ENCODE measurements at regions not wholly inside any gene's neighbourhood (a gene's known extent, or its start where the extent isn't known, plus 50 kb on each side); places are given as distances from the start of the nearest gene placed in this dataset.

DNA sequence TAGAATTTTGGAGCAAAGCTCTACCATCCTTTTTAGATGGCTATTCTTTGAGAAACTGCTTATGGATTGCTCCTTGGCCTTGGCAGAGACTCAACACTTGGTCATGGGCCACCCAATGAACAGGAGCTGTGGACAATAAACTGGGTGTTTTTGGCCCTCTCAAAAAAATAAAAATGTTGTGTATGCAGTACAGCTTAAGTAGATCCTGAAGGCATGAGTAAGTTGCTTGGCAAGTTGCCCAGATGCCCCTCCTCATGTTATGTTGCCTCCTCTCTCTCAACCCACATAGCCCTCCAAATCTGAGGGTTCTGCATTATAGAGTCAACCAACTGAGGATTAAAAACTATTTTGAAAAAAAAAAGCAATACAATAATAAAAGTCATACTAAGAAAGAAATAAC, 124.9 kb downstream of the ATP23 start (continued):
- TF ChIP-seq, protein P1, sequence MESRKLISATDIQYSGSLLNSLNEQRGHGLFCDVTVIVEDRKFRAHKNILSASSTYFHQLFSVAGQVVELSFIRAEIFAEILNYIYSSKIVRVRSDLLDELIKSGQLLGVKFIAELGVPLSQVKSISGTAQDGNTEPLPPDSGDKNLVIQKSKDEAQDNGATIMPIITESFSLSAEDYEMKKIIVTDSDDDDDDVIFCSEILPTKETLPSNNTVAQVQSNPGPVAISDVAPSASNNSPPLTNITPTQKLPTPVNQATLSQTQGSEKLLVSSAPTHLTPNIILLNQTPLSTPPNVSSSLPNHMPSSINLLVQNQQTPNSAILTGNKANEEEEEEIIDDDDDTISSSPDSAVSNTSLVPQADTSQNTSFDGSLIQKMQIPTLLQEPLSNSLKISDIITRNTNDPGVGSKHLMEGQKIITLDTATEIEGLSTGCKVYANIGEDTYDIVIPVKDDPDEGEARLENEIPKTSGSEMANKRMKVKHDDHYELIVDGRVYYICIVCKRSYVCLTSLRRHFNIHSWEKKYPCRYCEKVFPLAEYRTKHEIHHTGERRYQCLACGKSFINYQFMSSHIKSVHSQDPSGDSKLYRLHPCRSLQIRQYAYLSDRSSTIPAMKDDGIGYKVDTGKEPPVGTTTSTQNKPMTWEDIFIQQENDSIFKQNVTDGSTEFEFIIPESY (IDR thresholded peaks at IDR 0.05; ENCODE audit: borderline replicate concordance, low read depth), result no peak
- TF ChIP-seq NRF1 (IDR thresholded peaks at IDR 0.05; ENCODE audit: low read depth, low read length) (no peak), EP300 (IDR thresholded peaks at IDR 0.05; ENCODE audit: borderline replicate concordance in 1 of 2, low read depth in 1 of 2, low read length in 1 of 2) (no peak), RXRA (IDR thresholded peaks at IDR 0.05; ENCODE audit: borderline replicate concordance, low read depth) (no peak), FOXJ3 (CRISPR knock-in tag; IDR thresholded peaks at IDR 0.05) (no peak)
- TF ChIP-seq, protein P2, sequence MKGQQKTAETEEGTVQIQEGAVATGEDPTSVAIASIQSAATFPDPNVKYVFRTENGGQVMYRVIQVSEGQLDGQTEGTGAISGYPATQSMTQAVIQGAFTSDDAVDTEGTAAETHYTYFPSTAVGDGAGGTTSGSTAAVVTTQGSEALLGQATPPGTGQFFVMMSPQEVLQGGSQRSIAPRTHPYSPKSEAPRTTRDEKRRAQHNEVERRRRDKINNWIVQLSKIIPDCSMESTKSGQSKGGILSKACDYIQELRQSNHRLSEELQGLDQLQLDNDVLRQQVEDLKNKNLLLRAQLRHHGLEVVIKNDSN (IDR thresholded peaks at IDR 0.05; ENCODE audit: borderline replicate concordance, low read depth), result no peak
- TF ChIP-seq, protein P3, sequence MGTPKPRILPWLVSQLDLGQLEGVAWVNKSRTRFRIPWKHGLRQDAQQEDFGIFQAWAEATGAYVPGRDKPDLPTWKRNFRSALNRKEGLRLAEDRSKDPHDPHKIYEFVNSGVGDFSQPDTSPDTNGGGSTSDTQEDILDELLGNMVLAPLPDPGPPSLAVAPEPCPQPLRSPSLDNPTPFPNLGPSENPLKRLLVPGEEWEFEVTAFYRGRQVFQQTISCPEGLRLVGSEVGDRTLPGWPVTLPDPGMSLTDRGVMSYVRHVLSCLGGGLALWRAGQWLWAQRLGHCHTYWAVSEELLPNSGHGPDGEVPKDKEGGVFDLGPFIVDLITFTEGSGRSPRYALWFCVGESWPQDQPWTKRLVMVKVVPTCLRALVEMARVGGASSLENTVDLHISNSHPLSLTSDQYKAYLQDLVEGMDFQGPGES (IDR thresholded peaks at IDR 0.05; ENCODE audit: low read depth, low read length), result no peak

DNA sequence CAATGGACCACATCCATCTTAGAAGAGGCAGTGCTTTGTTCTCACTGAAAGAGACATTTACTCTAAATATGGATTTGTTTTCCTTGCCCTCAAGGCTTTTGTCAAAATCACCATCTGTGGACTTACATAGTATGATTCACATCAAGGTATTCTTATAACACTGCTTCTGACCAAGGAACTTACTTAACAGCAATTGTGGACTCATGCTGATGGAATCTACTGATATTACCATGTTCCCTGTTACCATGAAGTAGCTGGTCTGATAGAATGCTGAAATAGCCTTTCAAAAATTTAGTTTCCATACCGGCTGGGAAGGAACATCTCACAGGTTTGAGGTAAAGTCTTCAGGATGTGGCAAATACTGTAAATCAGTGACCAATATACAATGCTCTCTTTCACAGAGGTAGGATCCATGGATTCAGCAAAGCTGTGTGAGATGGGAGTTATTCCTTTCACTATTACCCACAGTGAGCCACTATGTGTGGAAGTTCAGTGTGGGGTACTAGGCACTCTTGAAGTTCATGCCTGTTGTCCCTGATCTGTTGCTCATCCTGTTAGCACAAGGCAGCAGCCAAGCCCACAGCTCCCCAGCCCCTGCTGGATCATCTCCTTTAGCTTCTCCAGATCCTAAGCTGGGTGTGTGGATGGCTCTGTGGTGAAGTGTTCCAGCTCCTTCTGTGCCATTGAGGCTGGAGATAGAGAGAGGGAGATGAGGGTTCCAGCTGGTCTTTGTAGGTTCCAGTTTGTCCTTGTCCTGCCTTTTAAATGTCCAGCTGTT, 126.4 kb downstream of the ATP23 start:
- H4K20me1 ChIP-seq (ENCODE audit: insufficient read depth), result no peaks in the 10 kb centered on the region
- ChIA-PET POLR2A (no interaction called here), CTCF (no interaction called here)
- H3K4me2 ChIP-seq, result no peak overlapping the region
- H3K27me3 ChIP-seq (ENCODE audit: insufficient read depth), result no peaks in the 10 kb centered on the region
- H3K79me2 ChIP-seq (ENCODE audit: insufficient read depth), result no peaks in the 10 kb centered on the region
- no peak overlapping the region for H3K4me3 ChIP-seq (ENCODE audit: low read depth in 2 of 2, low read length in 1 of 2)
- H3K4me1 ChIP-seq (ENCODE audit: control insufficient read depth in 1 of 2, insufficient read depth in 2 of 2, low read depth in 1 of 2, low read length in 1 of 2), result no peaks in the 10 kb centered on the region
- H2AFZ ChIP-seq (ENCODE audit: low read depth), result no peak overlapping the region
- no peaks in the 10 kb centered on the region for H3K36me3 ChIP-seq (replicated peaks in 1 of 2; ENCODE audit: control insufficient read depth in 1 of 2, insufficient read depth in 2 of 2, low read length in 1 of 2)
- H3K9me2 ChIP-seq, result no peaks in the 10 kb centered on the region
- H3K27ac ChIP-seq (ENCODE audit: low read depth in 2 of 2, low read length in 1 of 2), result no peak overlapping the region
- no peaks in the 10 kb centered on the region for H3F3A ChIP-seq (replicated peaks; ENCODE audit: insufficient read depth)
- TF ChIP-seq NFIC (IDR thresholded peaks at IDR 0.05; ENCODE audit: borderline replicate concordance) (no peak), FOXM1 (IDR thresholded peaks at IDR 0.05; ENCODE audit: low read depth) (no peak), FOSL2 (IDR thresholded peaks at IDR 0.05; ENCODE audit: borderline replicate concordance, low read depth) (no peak), SIN3A (IDR thresholded peaks at IDR 0.05; ENCODE audit: borderline replicate concordance, low read depth, low read length) (no peak), TAF1 (IDR thresholded peaks at IDR 0.05; ENCODE audit: borderline replicate concordance, low read depth, low read length) (no peak), YY1 (IDR thresholded peaks at IDR 0.05; ENCODE audit: low read depth) (no peak), NRF1 (IDR thresholded peaks at IDR 0.05; ENCODE audit: low read depth, low read length) (no peak), MEF2A (IDR thresholded peaks at IDR 0.05; ENCODE audit: borderline replicate concordance, low read depth) (no peak), EP300 (IDR thresholded peaks at IDR 0.05; ENCODE audit: borderline replicate concordance in 1 of 2, low read depth in 1 of 2, low read length in 1 of 2) (no peak), SMC3 (IDR thresholded peaks at IDR 0.05; ENCODE audit: low read depth, low read length) (no peak)
- TF ChIP-seq, protein P2 (IDR thresholded peaks at IDR 0.05; ENCODE audit: borderline replicate concordance, low read depth), result no peak
- TF ChIP-seq, protein P4, sequence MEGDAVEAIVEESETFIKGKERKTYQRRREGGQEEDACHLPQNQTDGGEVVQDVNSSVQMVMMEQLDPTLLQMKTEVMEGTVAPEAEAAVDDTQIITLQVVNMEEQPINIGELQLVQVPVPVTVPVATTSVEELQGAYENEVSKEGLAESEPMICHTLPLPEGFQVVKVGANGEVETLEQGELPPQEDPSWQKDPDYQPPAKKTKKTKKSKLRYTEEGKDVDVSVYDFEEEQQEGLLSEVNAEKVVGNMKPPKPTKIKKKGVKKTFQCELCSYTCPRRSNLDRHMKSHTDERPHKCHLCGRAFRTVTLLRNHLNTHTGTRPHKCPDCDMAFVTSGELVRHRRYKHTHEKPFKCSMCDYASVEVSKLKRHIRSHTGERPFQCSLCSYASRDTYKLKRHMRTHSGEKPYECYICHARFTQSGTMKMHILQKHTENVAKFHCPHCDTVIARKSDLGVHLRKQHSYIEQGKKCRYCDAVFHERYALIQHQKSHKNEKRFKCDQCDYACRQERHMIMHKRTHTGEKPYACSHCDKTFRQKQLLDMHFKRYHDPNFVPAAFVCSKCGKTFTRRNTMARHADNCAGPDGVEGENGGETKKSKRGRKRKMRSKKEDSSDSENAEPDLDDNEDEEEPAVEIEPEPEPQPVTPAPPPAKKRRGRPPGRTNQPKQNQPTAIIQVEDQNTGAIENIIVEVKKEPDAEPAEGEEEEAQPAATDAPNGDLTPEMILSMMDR (IDR thresholded peaks at IDR 0.05), result no peak
- TF ChIP-seq, protein P5, sequence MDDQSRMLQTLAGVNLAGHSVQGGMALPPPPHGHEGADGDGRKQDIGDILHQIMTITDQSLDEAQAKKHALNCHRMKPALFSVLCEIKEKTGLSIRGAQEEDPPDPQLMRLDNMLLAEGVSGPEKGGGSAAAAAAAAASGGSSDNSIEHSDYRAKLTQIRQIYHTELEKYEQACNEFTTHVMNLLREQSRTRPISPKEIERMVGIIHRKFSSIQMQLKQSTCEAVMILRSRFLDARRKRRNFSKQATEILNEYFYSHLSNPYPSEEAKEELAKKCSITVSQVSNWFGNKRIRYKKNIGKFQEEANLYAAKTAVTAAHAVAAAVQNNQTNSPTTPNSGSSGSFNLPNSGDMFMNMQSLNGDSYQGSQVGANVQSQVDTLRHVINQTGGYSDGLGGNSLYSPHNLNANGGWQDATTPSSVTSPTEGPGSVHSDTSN (IDR thresholded peaks at IDR 0.05), result no peak
- TF ChIP-seq, protein P6, sequence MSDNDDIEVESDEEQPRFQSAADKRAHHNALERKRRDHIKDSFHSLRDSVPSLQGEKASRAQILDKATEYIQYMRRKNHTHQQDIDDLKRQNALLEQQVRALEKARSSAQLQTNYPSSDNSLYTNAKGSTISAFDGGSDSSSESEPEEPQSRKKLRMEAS (IDR thresholded peaks at IDR 0.05; ENCODE audit: low read depth), result no peak
- no peak overlapping the region for H3K9ac ChIP-seq
- DNase-seq, result no peak
- no peaks in the 10 kb centered on the region for H3K9me3 ChIP-seq
- WGBS (ENCODE audit: low lambda C conversion rate), result 0% methylated on average over 1 of the region's 1 CpG
